GM12891 (cell line): ENCODE measurements at regions not wholly inside any gene's neighbourhood (a gene's known extent, or its start where the extent isn't known, plus 50 kb on each side); places are given as distances from the start of the nearest gene placed in this dataset.

ENCODE experiments used
- DNase-seq: peaks from one replicate; pipeline ENCODE4 v3.0.0; 2011; ENCODE audit warnings: low spot score; ENCODE audit not compliant: insufficient read length
- FAIRE-seq: peaks from 2 replicates; lab custom pipeline; 2011; peaks lifted over from hg19 to GRCh38; lab: Jason Lieb, UNC
- PAX5 ChIP-seq: IDR thresholded peaks from 2 replicates; pipeline ENCODE4 v1.6.1; 2011; ENCODE audit warnings: low read length, moderate library complexity, mild to moderate bottlenecking; ENCODE audit not compliant: insufficient read depth, severe bottlenecking
- POLR2A ChIP-seq: IDR thresholded peaks from 2 replicates; pipeline ENCODE4 v1.6.1; 2011; ENCODE audit warnings: low read depth, low read length, control low read depth
- POLR2AphosphoS5 ChIP-seq: IDR thresholded peaks from 2 replicates; pipeline ENCODE4 v1.6.1; 2011; ENCODE audit warnings: low read depth, low read length, control low read depth
- POU2F2 ChIP-seq: IDR thresholded peaks from 2 replicates; pipeline ENCODE4 v1.6.1; 2011; ENCODE audit warnings: low read depth, mild to moderate bottlenecking, control low read depth, low read length, moderate library complexity
- SPI1 ChIP-seq: IDR thresholded peaks from 2 replicates; pipeline ENCODE4 v1.6.1; 2011; ENCODE audit warnings: low read depth, low read length, control low read depth
- TAF1 ChIP-seq: IDR thresholded peaks from 2 replicates; pipeline ENCODE4 v1.6.1; 2011; ENCODE audit warnings: low read depth, low read length, control low read depth

DNA sequence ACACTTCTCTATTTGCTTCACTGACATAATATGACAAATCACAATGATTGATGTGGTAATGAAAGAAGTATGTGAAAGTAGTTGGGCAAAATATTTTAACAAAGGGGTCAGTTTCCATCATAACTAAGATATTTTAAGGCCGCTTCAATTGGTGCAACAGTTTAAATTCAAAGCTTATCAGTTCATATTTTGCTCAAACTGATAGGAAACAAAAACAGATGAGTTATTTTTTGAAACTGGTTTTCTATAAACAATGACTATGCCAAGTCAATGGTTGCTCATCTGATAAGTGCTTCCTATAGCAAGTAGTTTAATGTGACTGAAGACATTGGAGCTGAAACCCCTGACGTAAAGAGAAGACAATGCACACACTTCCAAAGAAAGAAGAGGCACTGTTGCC, 1290.7 kb downstream of the SUCLG1 start:
- DNase-seq (no peak), FAIRE-seq (no peak)
- TF ChIP-seq POU2F2 = no peak
- no peak for TF ChIP-seq PAX5
- no peak for TF ChIP-seq SPI1
- no peak for TF ChIP-seq TAF1
- no peak for TF ChIP-seq POLR2AphosphoS5
- no peak for TF ChIP-seq POLR2A

GRCh38 chr2:83162421-83162820, 1296.7 kb downstream of the SUCLG1 start:
- TF ChIP-seq POLR2AphosphoS5 = no peak
- TF ChIP-seq PAX5 = no peak
- no peak for TF ChIP-seq POU2F2
- no peak for TF ChIP-seq SPI1
- TF ChIP-seq TAF1 = no peak
- no peak for TF ChIP-seq POLR2A
- FAIRE-seq (no peak), DNase-seq (no peak)

- TF ChIP-seq SPI1 (no peak), TAF1 (no peak)
- FAIRE-seq (no peak), DNase-seq (no peak)
Observed at GRCh38 chr2:83160571-83160970, 1298.5 kb downstream of the SUCLG1 start.

DNA sequence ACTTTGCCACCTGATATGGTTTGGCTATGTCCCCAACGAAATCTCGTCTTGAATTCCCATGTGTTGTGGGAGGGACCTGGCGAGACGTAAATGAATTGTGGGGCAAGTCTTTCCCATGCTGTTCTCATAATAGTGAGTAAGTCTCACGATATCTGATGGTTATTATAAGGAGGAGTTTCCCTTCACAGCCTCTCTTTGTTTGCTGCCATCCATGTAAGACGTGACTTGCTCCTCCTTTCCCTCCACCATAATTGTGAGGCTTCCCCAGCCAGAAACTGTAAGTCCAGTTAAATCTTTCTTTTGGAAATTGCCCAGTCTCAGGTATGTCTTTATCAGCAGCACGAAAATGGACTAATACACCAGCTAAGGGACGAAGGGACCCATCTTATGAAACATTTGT, 1303.3 kb downstream of the SUCLG1 start:
- FAIRE-seq (no peak), DNase-seq (no peak)
- TF ChIP-seq POLR2A (no peak), SPI1 (no peak), POU2F2 (no peak), PAX5 (no peak), POLR2AphosphoS5 (no peak), TAF1 (no peak)

DNA sequence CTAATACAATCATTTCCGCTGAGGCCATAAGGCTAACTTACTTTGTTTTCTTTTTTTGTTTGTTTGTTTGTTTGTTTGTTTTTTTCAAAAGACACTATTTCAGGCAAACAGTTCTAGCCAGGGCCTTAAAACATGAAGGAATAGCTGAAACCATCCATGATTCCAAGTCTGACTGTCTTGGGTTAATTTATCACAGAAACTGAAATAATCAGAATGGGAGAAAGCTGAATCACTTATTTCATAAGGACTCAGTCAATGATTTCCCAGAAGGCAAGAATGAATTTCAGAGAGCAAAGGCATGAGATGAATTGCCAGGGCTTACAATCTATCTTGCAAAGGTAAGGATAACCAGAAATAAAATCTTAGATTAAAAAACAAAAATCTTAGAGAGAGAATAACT, 1315.1 kb downstream of the SUCLG1 start:
- FAIRE-seq (no peak), DNase-seq (no peak)
- no peak for TF ChIP-seq PAX5
- TF ChIP-seq POU2F2 = no peak
- no peak for TF ChIP-seq TAF1
- no peak for TF ChIP-seq POLR2AphosphoS5
- no peak for TF ChIP-seq POLR2A
- no peak for TF ChIP-seq SPI1

DNA sequence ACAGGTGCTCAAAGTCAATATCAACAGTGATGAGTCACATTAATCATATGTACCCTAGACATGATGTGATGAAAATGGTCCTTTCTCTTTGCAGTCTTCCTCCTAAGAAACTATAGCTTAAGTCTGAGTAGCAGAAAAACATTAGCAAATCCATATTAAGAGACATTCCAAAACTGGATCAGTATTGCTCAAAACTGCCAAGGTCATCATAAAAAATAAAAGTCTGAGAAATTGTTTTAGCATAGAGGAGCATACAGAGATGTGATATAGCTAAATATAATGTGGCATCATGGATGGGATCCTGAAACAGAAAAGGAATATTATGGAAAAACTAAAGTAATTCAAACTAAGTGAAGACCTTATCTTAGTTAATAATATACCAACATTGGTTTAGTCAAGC, 1316.1 kb downstream of the SUCLG1 start:
- FAIRE-seq (no peak), DNase-seq (no peak)
- TF ChIP-seq POU2F2 (no peak), POLR2AphosphoS5 (no peak), TAF1 (no peak), PAX5 (no peak), POLR2A (no peak), SPI1 (no peak)

DNA sequence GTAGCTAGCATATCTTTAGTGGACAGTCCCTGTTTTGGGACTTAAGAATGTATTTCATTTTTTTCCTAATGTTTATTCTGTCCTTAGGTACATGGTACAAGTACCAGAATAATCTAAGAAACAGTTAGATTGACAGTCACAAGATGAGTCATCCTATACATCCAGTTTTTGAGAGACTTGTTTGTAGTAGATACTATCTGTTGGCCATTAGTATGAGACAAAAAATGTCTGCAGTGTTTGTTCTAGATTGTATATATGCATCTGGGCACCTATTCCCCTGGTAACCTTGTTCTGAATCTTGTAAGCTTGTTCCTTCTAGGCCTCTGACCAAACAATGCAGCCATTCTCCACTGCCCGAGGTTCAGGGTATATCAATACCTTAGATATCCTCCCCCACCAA, 1343.5 kb downstream of the SUCLG1 start:
- TF ChIP-seq POLR2AphosphoS5 (no peak), SPI1 (no peak), PAX5 (no peak), POU2F2 (no peak), TAF1 (no peak), POLR2A (no peak)
- DNase-seq (no peak), FAIRE-seq (no peak)

DNA sequence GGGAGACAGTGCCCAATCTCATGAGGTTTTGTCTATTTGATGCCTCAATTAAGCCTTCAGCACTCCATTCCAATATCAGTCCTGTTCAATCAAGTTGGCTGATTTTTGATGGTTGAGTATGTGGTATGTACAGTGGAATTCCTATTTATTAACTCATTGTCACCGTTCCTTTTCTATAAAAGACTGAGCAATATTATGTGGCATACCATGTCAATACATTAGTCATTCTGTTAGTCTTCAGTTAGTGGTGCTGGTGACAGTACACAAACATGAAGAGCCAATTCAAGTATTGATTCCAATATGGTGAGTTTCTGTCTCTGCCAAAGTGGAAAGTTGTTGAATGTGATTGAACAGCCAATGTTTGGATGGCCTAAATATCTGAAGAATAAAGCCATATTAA, 1343.9 kb downstream of the SUCLG1 start:
- TF ChIP-seq SPI1 (no peak), POLR2AphosphoS5 (no peak), POLR2A (no peak), PAX5 (no peak), TAF1 (no peak), POU2F2 (no peak)
- no peak for FAIRE-seq
- no peak for DNase-seq

DNA sequence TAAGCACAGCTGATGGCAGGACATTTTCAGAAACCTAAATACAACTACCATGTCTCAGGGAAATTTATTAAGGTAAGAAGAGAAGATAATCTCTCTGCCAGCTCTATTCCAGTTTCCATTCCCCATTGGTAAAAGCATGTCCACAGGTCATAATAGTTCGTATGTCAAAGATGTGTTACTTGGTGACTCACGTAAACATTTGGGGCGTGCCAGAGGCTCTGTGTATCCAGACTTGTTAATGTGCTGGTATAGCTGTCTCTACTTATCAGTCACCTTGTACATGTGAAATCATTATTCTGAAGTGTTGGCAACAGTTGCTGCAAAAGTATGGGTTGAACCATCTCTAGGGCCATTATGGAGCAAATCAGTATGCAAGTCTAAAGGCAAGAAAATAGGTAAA, 1345.1 kb downstream of the SUCLG1 start:
- no peak for TF ChIP-seq POU2F2
- TF ChIP-seq POLR2AphosphoS5 = no peak
- no peak for TF ChIP-seq POLR2A
- TF ChIP-seq SPI1 = no peak
- no peak for TF ChIP-seq TAF1
- TF ChIP-seq PAX5 = no peak
- no peak for FAIRE-seq
- DNase-seq = no peak

DNA sequence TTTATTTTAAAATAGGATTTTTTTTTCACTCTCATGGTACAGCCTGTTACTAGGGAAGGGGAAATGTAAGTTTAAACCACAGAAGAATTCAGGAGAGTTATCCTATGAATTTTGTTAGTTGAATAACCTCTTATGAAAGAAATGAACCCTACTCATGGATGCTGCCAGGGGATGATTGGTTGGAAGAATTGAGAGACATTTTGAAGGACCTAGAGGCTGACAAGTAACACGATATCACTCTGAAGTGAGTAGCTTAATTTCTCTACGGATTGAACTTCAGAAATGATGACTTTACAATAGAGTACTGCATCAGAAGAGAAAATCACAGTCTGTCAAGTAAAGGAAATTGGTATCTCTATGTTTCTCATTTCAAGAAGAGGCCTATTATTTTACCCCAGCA, 1346.2 kb downstream of the SUCLG1 start:
- TF ChIP-seq POLR2A = no peak
- no peak for TF ChIP-seq POLR2AphosphoS5
- TF ChIP-seq POU2F2 = no peak
- TF ChIP-seq TAF1 = no peak
- DNase-seq = no peak
- FAIRE-seq = no peak
